Liver (tissue), 8 donors: ENCODE measurements at regions not wholly inside any gene's neighbourhood (a gene's known extent, or its start where the extent isn't known, plus 50 kb on each side); places are given as distances from the start of the nearest gene placed in this dataset.

Experiments used
- DNase-seq: peaks from one replicate; pipeline ENCODE4 v3.0.0-alpha.2; 2017; ENCODE audit warnings: low spot score
- H3K27ac ChIP-seq, 2 donors: one replicate each; pipeline ENCODE4 v1.7.0; 2013; ENCODE audit warnings: inconsistent platforms in 2 of 2, low read length in 2 of 2, control low read depth in 1 of 2, low read depth in 1 of 2, mild to moderate bottlenecking in 1 of 2
- H3K27me3 ChIP-seq, 4 donors: one replicate each; pipeline versions ENCODE4 v1.6.1 to v1.7.0; 2013; ENCODE audit warnings: low read length in 3 of 4, inconsistent platforms in 1 of 4, mild to moderate bottlenecking in 1 of 4, moderate library complexity in 1 of 4; ENCODE audit not compliant: control insufficient read depth in 4 of 4, insufficient read depth in 4 of 4
- H3K36me3 ChIP-seq, 4 donors: one replicate each; pipeline versions ENCODE4 v1.6.1 to v1.7.0; 2013; ENCODE audit warnings: low read length in 3 of 4, mild to moderate bottlenecking in 3 of 4, low read depth in 1 of 4, moderate library complexity in 1 of 4; ENCODE audit not compliant: control insufficient read depth in 4 of 4, insufficient read depth in 3 of 4
- H3K4me1 ChIP-seq, 4 donors: one replicate each; pipeline versions ENCODE4 v1.6.1 to v1.7.0; 2013; ENCODE audit warnings: low read length in 3 of 4, mild to moderate bottlenecking in 3 of 4, moderate library complexity in 1 of 4; ENCODE audit not compliant: control insufficient read depth in 4 of 4, insufficient read depth in 4 of 4
- H3K4me3 ChIP-seq, 3 donors: one replicate each; pipeline versions ENCODE4 v1.6.1 to v1.7.0; 2013; ENCODE audit warnings: low read length in 3 of 3, control low read depth in 1 of 3, low read depth in 1 of 3, mild to moderate bottlenecking in 1 of 3
- H3K9ac ChIP-seq, 2 donors: one replicate each; pipeline ENCODE4 v1.7.0; 2013; ENCODE audit warnings: low read length in 2 of 2, mild to moderate bottlenecking in 2 of 2, moderate library complexity in 2 of 2, control low read depth in 1 of 2, low read depth in 1 of 2
- H3K9me3 ChIP-seq, 4 donors: one replicate each; pipeline versions ENCODE4 v1.6.1 to v1.7.0; 2013; ENCODE audit warnings: low read length in 3 of 4; ENCODE audit not compliant: control insufficient read depth in 4 of 4
- CTCF ChIP-seq: fragments of 150-350 bp; IDR thresholded peaks from 2 replicates; pipeline ENCODE4 v1.5.1; 2017; ENCODE audit warnings: improper control_type of control experiment, low read depth, low read length; ENCODE audit not compliant: missing input control
- EGR1 ChIP-seq, 2 donors: IDR thresholded peaks; 2 replicates each; pipeline ENCODE4 v1.6.1; 2016 to 2018; ENCODE audit warnings: antibody characterized with exemption in 2 of 2, low read depth in 2 of 2
- FOXA1 ChIP-seq: IDR thresholded peaks from 2 replicates; pipeline ENCODE4 v1.6.1; 2016; ENCODE audit warnings: antibody characterized with exemption
- FOXA2 ChIP-seq: IDR thresholded peaks from 2 replicates; pipeline ENCODE4 v1.6.1; 2016; ENCODE audit warnings: antibody characterized with exemption
- GABPA ChIP-seq, 2 donors: IDR thresholded peaks in 1 of 2; conservative IDR thresholded peaks in 1 of 2; 2 replicates each; pipeline ENCODE4 v1.6.1; 2016; ENCODE audit warnings: antibody characterized with exemption in 2 of 2, mild to moderate bottlenecking in 1 of 2, moderate library complexity in 1 of 2
- HNF4A ChIP-seq, 2 donors: conservative IDR thresholded peaks; 2 replicates each; pipeline ENCODE4 v1.6.1; 2016; ENCODE audit warnings: antibody characterized with exemption in 2 of 2, mild to moderate bottlenecking in 2 of 2
- JUND ChIP-seq, 2 donors: IDR thresholded peaks; 2 replicates each; pipeline ENCODE4 v1.6.1; 2016; ENCODE audit warnings: antibody characterized with exemption in 2 of 2
- NR2F2 ChIP-seq: IDR thresholded peaks from 2 replicates; pipeline ENCODE4 v1.6.1; 2016; ENCODE audit warnings: antibody characterized with exemption
- RAD21 ChIP-seq, 2 donors: IDR thresholded peaks; 2 replicates each; pipeline ENCODE4 v1.6.1; 2016; ENCODE audit warnings: antibody characterized with exemption in 2 of 2, mild to moderate bottlenecking in 2 of 2
- REST ChIP-seq: IDR thresholded peaks from 2 replicates; pipeline ENCODE4 v1.6.1; 2016; ENCODE audit warnings: antibody characterized with exemption, mild to moderate bottlenecking
- RXRA ChIP-seq, 2 donors: IDR thresholded peaks; 2 replicates each; pipeline ENCODE4 v1.6.1; 2017 to 2018; ENCODE audit warnings: antibody characterized with exemption in 2 of 2, mild to moderate bottlenecking in 1 of 2
- SP1 ChIP-seq: IDR thresholded peaks from 2 replicates; pipeline ENCODE4 v1.6.1; 2018; ENCODE audit warnings: antibody characterized with exemption, mild to moderate bottlenecking
- TAF1 ChIP-seq: conservative IDR thresholded peaks from 2 replicates; pipeline ENCODE4 v1.6.1; 2016; ENCODE audit warnings: antibody characterized with exemption, mild to moderate bottlenecking
- YY1 ChIP-seq: IDR thresholded peaks from 2 replicates; pipeline ENCODE4 v1.6.1; 2016; ENCODE audit warnings: antibody characterized with exemption, mild to moderate bottlenecking
- ZBTB33 ChIP-seq: IDR thresholded peaks from 2 replicates; pipeline ENCODE4 v1.6.1; 2016; ENCODE audit warnings: antibody characterized with exemption
- WGBS: extraction: QIAGEN DNeasy Blood & Tissue Kit; methylation state at CpG from one replicate; pipeline ENCODE4 v1.1.7; 2013; 5-methylcytosine and 5-hydroxymethylcytosine counted together
- donor health status: healthy.
- donor health status: healthy.
- donor health status: healthy.
- donor health status: healthy.
- donor health status: healthy.

GRCh38 chr21:27393726-27394125, 426.8 kb upstream of the ADAMTS5 start:
- Histone ChIP-seq H3K4me3 (no peak overlapping the region), H3K4me1 (no peaks in the 10 kb centered on the region), H3K36me3 (no peaks in the 10 kb centered on the region), H3K27ac (no peak overlapping the region), H3K9ac (no peak overlapping the region), H3K9me3 (no peaks in the 10 kb centered on the region), H3K27me3 (peaks cover 0 to 3% (median 0%) of the 10 kb centered on the region in 4 donors)
- DNase-seq: no peak
- 77% methylated on average over 3 of the region's 3 CpGs for WGBS
- TF ChIP-seq FOXA2 (no peak), HNF4A (conservative IDR thresholded peaks at IDR 0.05) (no peak), GABPA (IDR thresholded peaks at IDR 0.05 in 1 of 2, conservative IDR thresholded peaks at IDR 0.05 in 1 of 2) (no peak), RXRA (IDR thresholded peaks at IDR 0.05) (no peak), JUND (IDR thresholded peaks at IDR 0.05) (no peak), RAD21 (IDR thresholded peaks at IDR 0.05) (no peak), TAF1 (no peak), REST (no peak), FOXA1 (no peak), CTCF (no peak), NR2F2 (no peak), YY1 (no peak), EGR1 (IDR thresholded peaks at IDR 0.05; ENCODE audit: low read depth in 2 of 2) (no peak), ZBTB33 (no peak)

GRCh38 chr21:27391990-27392389, 425.1 kb upstream of the ADAMTS5 start:
- H3K9ac ChIP-seq: no peak overlapping the region
- H3K36me3 ChIP-seq: no peaks in the 10 kb centered on the region
- no peak overlapping the region for H3K4me3 ChIP-seq
- H3K27ac ChIP-seq: no peak overlapping the region
- no peaks in the 10 kb centered on the region for H3K4me1 ChIP-seq
- WGBS: 52% methylated on average over 2 of the region's 2 CpGs
- no peaks in the 10 kb centered on the region for H3K9me3 ChIP-seq
- peaks cover 0 to 3% (median 0%) of the 10 kb centered on the region in 4 donors for H3K27me3 ChIP-seq
- DNase-seq: no peak
- TF ChIP-seq RXRA (IDR thresholded peaks at IDR 0.05) (no peak), YY1 (no peak), EGR1 (IDR thresholded peaks at IDR 0.05; ENCODE audit: low read depth in 2 of 2) (no peak), SP1 (no peak), ZBTB33 (no peak), HNF4A (conservative IDR thresholded peaks at IDR 0.05) (no peak), JUND (IDR thresholded peaks at IDR 0.05) (no peak), NR2F2 (no peak), CTCF (no peak), REST (no peak), TAF1 (no peak), GABPA (IDR thresholded peaks at IDR 0.05 in 1 of 2, conservative IDR thresholded peaks at IDR 0.05 in 1 of 2) (no peak), FOXA1 (no peak), FOXA2 (no peak)
